BE2C (cell line): ENCODE measurements at regions not wholly inside any gene's neighbourhood (a gene's known extent, or its start where the extent isn't known, plus 50 kb on each side); places are given as distances from the start of the nearest gene placed in this dataset.

Source experiments
- DNase-seq: peaks from one replicate; pipeline ENCODE4 v3.0.0-alpha.2; 2020
- H3K27me3 ChIP-seq: fragments of 250-450 bp; sonication (Bioruptor Pico); 2 replicates; pipeline ENCODE4 v1.5.1; 2020; ENCODE audit warnings: mild to moderate bottlenecking
- H3K36me3 ChIP-seq: fragments of 250-450 bp; sonication (Bioruptor Pico); 2 replicates; pipeline ENCODE4 v1.5.1; 2020; ENCODE audit warnings: mild to moderate bottlenecking
- H3K4me1 ChIP-seq: fragments of 250-450 bp; sonication (Bioruptor Pico); 2 replicates; pipeline ENCODE4 v1.5.1; 2020
- H3K4me3 ChIP-seq: 2 replicates; pipeline ENCODE4 v1.5.1; 2011; ENCODE audit warnings: low read depth, low read length
- H3K9me3 ChIP-seq: fragments of 250-450 bp; sonication (Bioruptor Pico); 2 replicates; pipeline ENCODE4 v1.5.1; 2020
- TF ChIP-seq, protein P1 (sequence below): IDR thresholded peaks from 2 replicates; pipeline ENCODE4 v1.5.1; 2012; ENCODE audit warnings: mild to moderate bottlenecking, low read depth, low read length

DNA sequence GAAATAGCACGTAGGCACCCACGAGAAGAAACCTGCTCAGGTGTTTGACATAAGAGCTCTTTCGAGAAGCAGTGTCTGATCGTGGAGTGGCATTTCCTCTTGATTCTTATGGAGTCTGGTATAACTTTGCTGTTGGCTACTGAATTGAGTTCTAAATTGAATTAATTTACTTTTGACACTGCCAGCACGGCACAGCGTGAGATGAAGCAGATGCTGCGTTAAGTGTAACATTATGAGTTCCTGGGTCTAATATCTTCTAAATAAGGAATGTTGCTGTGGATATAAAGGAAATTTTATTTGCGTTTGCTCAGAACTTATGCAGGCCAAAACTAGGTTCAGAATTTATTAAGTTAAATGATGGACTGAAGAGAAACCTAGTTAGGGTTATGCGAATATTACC lies 919.9 kb downstream of the TUSC7 start:
- H3K36me3 ChIP-seq, result no peaks in the 10 kb centered on the region
- H3K27me3 ChIP-seq, result no peaks in the 10 kb centered on the region
- TF ChIP-seq, protein P1, sequence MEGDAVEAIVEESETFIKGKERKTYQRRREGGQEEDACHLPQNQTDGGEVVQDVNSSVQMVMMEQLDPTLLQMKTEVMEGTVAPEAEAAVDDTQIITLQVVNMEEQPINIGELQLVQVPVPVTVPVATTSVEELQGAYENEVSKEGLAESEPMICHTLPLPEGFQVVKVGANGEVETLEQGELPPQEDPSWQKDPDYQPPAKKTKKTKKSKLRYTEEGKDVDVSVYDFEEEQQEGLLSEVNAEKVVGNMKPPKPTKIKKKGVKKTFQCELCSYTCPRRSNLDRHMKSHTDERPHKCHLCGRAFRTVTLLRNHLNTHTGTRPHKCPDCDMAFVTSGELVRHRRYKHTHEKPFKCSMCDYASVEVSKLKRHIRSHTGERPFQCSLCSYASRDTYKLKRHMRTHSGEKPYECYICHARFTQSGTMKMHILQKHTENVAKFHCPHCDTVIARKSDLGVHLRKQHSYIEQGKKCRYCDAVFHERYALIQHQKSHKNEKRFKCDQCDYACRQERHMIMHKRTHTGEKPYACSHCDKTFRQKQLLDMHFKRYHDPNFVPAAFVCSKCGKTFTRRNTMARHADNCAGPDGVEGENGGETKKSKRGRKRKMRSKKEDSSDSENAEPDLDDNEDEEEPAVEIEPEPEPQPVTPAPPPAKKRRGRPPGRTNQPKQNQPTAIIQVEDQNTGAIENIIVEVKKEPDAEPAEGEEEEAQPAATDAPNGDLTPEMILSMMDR, result no peak
- peak overlapping the region; percentile 17 for H3K4me3 ChIP-seq
- DNase-seq, result peak; percentile 18
- peaks cover 43% of the 10 kb centered on the region for H3K4me1 ChIP-seq
- H3K9me3 ChIP-seq, result no peaks in the 10 kb centered on the region

DNA sequence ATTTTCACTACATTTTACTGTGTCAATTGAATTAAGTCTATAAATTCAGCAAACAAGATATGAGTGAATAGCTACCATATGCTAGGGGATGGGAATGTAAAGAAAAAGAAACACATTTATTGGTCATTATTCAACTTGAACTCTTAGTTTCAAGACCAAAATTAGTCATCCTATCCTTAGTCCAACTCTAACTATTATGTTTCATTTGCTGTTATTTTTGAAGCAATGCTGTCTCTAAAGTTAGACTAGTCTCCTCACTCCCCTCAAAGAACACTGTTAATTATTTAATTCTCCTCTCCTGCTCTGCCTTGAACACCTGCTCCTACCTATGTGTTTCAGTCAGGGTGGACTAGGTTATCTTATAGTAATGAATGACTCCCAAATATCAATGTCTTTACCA lies 920.9 kb downstream of the TUSC7 start:
- TF ChIP-seq, protein P1, result no peak
- H3K4me3 ChIP-seq, result no peak overlapping the region

DNA sequence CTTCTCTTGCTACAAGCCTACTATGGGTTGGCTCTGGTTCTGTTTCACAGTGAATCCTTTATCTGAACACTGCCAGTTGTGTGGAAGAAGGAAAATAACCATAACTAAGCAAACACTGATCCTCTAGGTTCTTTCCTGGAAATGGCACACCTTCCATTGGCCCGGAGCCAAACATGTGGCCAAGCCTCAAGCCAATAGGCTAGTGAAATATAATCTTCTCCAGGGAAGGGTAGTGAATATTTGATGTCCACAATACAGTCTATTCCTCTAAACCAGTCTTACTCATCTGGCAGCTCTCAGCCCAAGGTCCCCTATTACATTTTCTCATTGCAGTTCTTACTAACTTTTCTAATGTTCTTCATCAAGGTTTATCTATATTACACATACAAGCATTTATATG lies 921.3 kb downstream of the TUSC7 start:
- Histone ChIP-seq H3K27me3 (no peaks in the 10 kb centered on the region), H3K9me3 (no peaks in the 10 kb centered on the region), H3K4me3 (no peak overlapping the region), H3K4me1 (peaks cover 43% of the 10 kb centered on the region), H3K36me3 (no peaks in the 10 kb centered on the region)
- TF ChIP-seq, protein P1, result no peak
- DNase-seq, result peak; percentile 47

More for the DNA sequence above, 920.9 kb downstream of the TUSC7 start:
- no peak for DNase-seq
- H3K27me3 ChIP-seq, result no peaks in the 10 kb centered on the region
- peaks cover 43% of the 10 kb centered on the region for H3K4me1 ChIP-seq
- no peaks in the 10 kb centered on the region for H3K36me3 ChIP-seq
- H3K9me3 ChIP-seq, result no peaks in the 10 kb centered on the region

DNA sequence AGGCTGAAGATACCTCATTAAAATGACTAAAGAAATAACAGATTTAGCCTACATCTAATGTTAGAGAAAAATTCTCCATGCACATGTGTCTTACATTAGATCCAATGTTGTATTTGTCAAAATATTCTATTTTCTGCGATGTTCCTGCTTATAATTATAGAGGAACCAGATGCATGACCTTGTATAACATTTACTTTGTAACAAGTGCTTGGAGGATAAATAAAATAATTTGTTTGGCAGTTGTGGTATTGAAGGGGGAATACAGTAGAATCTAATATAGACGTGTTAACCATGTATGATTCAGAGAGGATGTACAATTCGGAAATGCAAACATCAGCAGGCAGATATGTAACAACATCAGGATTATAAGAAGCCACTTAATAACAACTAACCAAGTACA lies 922.2 kb downstream of the TUSC7 start:
- TF ChIP-seq, protein P1, result no peak
- no peaks in the 10 kb centered on the region for H3K9me3 ChIP-seq
- H3K4me1 ChIP-seq, result peaks cover 43% of the 10 kb centered on the region
- no peak for DNase-seq
- no peaks in the 10 kb centered on the region for H3K27me3 ChIP-seq
- no peak overlapping the region for H3K4me3 ChIP-seq
- no peaks in the 10 kb centered on the region for H3K36me3 ChIP-seq

DNA sequence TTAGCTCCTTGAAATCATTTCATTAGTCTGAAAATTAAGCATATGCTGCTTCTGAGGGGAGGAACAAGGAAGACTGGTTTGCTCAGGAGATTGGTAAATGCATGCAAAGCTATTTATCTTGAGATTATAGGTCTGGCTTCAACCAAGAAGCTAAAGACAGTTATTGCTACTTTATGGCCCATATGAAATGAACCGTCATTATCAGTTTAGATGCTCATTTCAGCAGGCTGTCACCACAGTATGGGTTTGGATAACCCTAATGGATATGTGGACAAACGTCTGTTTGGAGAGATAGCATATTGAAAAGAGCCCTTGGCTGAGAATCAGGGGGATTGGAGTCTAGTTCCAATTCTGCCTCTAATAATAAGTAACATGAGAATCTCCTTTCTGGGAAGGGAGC lies 922.6 kb downstream of the TUSC7 start:
- Histone ChIP-seq H3K9me3 (no peaks in the 10 kb centered on the region), H3K4me3 (no peak overlapping the region), H3K27me3 (no peaks in the 10 kb centered on the region), H3K4me1 (peaks cover 43% of the 10 kb centered on the region), H3K36me3 (no peaks in the 10 kb centered on the region)
- no peak for DNase-seq
- TF ChIP-seq, protein P1, result no peak

DNA sequence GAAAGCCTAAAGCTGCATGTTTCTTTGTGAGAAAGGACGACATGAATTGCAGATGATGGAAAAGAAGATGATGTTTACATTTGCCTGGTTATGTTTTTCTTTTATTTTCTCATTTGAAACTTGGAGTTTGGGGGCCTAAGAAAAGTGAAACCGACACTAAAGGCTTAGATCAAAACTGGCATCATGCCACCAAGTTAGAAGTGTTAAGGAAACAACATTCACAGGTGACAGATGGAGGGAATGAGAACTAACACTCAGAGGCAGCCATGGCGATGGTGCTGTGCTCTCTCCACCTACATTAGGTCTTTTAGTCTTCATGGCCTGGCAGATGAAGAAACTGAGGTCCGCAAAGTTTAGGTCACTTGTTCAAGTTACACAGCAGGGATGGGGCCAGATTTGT lies 923.6 kb downstream of the TUSC7 start:
- Histone ChIP-seq H3K4me1 (peaks cover 43% of the 10 kb centered on the region), H3K27me3 (no peaks in the 10 kb centered on the region), H3K9me3 (no peaks in the 10 kb centered on the region), H3K36me3 (no peaks in the 10 kb centered on the region), H3K4me3 (no peak overlapping the region)
- DNase-seq, result no peak
- TF ChIP-seq, protein P1, result no peak
